ENCODE measurements at regions not wholly inside any gene's neighbourhood (a gene's known extent, or its start where the extent isn't known, plus 50 kb on each side); places are given as distances from the start of the nearest gene placed in this dataset.
"Not testable (repeated sequence)": the region's sequence is repeated elsewhere in the genome, so short reads cannot be mapped to it uniquely, and the experiment has no call there.

DNA sequence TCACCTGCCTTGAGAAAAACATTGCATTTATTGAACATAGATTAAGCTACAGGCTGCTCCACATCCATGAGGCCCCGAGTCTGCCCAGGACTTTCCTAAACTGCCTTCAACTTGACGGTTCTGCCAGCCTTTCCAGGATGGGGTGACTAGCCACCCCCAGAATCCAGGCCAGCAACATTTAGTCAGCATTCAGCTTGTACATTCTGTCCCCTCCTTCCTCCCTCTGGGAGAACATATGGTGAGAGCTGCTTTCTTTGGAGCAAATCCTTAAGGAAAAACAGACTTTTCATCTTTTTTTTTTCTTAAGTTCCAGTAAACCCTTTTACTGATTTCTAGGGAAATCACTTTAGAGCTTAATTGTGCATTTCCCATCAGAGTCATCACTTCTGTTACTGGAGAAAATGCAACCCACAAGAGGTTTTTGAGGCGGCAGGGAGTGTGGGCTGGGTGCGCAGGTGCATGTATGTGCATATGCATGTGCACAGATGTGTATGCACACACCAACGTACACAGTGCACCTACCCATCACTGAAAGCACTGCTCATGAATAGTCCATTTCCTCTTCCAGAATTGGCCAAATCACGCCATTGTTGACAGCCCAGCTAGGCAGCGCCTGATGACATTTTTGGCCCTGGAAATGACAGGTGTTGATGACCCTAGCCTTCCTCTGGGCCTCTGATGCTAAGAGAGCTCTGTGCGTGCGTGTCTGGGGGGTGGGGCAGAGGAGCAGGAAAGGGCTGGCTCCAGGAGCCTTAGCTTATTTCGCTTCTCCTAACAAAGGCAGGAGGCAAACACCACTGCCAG, 145.6 kb downstream of the HSD17B3 start:
- no peak for DNase-seq

DNA sequence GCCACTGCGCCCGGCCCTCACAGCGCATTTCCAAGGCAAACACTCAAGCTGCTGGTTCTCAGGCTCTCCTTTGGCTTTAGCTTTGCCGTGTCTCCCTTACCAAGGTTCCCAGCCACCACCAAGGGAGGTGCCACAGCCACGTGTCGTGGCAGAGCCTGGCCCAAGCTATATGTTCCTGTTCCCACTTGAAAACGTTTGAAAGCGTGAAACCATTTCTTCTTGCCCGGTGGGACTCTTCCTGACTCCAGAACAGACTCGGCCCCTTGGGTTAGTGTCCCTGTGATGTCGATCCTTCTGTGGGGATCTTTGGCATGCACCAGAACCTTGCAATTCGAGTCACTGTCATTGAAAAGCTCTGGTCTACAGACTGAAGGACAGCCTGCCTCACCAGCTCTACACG, 147.9 kb downstream of the HSD17B3 start:
- no peak for DNase-seq

DNA sequence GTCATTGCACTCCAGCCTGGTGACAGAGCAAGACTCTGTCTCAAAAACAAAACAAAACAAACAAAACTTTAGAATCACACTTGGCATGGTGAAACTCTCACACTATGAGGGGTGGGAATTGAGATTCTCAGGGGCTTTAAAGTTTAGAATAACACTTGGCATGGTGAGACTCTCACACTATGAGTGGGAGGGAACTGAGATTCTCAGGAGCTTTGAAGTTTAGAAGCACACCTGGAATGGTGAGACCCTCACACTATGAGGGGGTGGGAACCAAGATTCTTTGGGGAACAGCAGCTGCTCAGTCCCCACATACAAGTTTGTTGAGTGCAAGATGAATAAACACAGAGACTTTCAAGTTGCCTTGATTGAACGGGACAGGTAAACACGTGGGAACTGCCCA, 149.4 kb downstream of the HSD17B3 start:
- no peak for DNase-seq

GRCh38 chr9:96150324-96151227, 151.4 kb downstream of the HSD17B3 start:
- DNase-seq, result no peak

DNA sequence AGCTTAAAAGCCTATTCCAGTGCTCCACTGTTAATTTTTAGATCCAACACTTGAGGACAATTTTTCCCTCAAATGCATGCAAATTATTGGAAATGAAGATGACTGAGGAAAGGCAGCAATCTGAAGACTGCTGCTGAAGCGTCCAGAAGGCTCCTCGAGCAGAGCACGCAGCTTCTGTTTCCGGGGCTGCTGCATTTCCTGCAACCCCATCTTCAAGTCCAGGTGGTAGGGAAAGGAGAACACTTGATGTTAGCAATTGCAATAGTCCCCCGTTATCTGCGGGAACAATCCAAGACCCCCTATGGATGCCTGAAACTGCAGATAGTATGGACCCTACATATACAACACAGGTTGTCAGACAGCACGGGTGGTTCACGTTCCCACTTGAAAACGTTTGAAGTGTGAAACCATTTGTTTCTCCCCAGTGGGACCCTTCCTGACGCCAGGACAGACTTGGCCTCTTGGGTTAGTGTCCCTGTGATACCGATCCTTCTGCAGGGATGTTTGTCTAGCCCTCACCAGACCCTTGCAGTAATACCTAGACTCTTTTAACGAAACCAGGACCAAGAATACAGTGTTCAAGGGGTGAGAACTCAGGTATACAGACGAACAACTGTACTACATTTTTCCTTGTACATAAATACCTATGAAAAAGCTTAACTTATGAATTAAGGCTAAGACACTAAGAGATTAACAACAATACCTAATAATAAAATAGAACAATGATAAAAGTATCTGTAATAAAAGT, 152.3 kb downstream of the HSD17B3 start:
- DNase-seq, result no peak

DNA sequence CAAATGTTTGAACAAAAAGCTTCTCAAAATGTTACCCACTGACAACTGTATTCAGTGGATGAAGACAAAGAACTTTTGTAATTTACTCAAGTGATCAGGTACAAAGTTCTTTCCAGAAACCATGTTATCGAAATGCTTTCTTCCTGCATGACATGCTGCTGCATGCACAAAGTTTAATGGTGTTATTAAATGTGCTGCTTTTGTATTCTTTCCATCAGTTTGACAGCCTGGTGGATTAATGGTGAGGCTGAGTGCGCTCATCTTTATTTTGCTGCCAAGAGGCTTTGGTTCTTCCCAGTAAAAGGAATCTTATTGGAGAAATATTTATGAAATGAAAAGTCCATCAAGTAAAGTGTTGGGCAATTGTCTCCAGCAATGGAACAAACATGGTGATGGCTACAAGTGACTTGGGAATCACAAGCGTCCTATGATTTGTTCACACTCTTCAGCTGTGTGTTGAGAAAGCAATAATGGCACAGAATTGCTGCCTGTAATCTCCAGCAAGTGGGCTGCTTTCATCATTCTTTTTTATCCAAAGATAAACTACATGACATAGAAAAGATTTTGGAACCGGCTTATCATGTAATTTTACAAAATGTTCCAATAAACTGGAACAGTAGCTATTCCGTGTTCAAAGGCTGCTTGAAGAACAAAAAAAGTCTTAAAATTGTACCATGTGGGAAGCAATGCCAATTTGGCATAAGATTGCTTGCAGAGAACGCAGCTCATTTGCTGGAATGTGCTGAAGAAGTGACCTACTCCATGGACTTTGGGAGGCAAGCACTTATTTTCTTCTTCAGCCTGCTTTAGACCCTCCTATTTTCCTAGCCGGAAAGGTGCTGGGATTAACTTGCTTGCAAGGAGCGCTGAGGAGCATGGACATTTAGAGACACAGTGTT, 153.1 kb downstream of the HSD17B3 start:
- no peak for DNase-seq

GRCh38 chr9:96147029-96147428, 154.9 kb downstream of the HSD17B3 start:
- DNase-seq, result not testable (repeated sequence)

DNA sequence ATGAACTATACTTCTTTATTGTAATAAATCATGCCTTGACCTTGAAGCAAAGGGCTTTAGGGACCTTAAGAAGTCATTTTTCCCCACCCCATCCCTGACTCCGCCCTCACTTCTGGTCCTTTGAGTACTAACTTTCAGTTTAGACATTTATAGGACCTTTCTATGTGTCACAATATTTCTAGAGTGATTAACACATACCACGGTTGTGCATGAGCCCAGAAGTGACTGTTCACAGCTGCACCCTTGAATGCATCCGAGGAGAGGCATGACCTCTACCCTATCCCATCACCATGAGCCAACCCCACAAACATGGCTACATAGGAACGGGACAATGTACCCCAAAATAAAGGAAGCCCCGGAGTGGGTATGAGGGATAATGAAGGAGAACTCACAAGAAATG, 160.3 kb downstream of the HSD17B3 start:
- no peak for DNase-seq

GRCh38 chr9:96141128-96141474, 160.9 kb downstream of the HSD17B3 start:
- no peak for DNase-seq

DNA sequence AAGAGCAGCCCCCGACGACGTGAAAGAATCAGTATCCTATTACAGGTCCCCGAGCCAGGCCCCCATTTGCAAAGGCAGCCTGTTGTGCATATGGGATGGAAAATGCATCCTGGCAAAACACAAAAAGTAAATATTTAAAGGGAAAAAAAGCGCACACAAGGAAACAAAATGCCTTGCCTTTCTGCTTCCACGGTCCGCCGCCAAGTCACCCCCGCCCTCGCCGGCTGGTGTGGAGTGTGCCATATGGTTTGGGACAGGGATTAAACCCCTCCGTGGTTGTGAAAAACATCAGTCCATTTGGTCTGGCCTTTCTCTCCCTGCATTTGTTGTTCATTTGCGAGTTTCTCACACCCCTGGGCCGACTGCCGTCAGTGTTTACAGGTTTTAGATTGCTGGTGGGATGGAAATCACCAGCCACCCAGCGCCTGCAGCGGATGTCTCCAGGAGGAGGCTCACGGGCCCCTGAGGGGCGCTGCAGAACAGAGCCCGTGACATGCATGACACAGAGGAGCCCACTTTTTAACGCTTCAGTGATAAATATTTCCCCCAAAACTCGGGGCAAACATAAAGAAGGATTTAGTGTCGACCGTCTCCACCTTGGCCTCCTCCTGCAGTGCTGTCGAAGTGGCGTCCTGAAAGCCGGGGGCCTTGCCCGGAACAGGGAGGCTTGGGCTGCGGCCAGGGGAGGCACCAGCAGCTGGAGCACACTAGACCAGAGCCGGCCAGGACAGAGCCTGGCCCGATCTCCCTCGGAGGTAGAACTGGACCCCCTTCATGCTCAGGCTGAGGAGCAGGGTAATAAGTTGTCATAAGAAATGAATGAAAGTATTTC, 161.5 kb downstream of the HSD17B3 start:
- no peak for DNase-seq

DNA sequence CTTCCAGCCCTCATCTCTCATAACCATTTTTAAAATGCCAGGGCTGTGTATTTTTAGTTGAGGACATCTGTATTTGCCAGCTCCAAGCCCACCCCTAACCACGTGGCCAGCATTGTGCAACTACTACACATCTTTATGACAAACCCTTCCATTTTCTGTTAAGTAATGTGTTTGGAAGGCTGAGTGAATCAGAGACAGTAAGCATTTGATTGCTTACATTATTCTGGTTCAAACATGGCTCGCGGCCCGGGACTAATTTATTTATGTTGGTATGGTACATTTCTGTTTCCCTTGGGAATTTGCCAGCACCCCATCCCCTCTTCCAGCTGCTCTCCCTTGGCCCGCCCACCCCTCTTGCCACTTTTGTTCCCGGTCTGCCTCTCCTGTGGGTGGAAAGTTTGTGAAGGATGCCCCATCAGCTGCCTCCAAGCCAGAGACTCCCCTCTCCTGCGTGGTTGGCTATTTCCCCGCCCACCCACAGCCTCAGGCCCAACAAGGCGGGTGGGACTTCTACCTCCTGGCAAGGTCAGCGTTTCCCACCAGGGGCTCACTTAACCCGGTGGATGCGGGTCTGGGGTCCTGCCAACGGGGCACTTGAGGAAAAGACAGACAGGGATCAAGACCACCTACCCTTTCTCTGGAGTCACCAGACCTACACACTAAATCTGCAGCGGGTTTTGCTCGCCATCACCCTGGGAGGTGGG, 162.2 kb downstream of the HSD17B3 start:
- no peak for DNase-seq

DNA sequence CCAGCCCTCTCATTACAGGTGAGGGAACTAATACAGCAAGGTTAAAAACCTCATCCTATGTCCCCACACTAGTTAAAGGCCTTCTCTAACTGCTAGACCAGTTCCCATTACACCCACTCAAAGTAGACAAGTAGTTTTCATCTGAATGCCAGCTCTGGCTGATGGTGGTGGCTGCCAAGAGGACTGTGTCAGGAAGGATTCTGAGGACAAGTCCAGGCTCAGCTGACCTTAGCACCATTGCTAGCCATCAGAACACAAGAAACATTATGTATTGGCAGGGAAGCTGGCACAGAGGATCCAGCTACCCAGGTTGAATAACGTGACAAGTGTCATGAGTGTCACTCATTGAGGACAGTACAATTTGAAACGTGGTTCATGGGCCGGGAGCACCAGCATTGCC, 163.4 kb downstream of the HSD17B3 start:
- DNase-seq, result no peak

- no peak for DNase-seq
Observed at GRCh38 chr9:96137671-96138429, 164.1 kb downstream of the HSD17B3 start.

DNA sequence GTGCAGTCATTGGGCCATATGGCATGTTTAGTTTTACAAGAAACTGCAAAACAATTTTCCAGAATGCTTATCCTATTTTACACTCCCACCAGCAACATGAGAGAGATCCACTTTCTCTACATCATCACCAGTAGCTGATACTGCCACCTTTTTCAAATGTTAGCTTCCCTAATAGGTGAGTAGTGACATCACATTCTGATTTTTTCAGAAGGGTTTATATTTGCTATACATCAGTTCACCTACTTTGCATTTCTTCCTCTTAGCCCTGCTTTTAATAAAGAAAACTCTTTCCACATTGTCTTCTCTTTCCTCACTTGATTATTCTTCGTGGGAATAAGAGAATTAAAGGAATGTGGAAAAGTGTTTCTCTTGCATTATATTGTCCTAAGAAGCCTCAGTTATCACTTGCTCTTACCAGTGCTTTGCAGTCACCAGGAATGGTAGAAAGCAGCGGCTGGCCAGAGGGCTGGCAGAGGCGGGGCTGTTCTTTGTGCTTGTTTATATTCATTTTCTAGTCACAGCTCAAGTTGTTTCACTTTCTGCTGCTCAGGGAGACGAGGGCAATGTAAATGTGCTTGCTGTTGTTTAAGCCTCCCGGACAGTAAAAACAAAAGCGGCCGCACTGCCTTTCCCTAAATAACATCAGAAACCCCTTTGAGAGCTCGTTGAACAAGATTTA, 164.8 kb downstream of the HSD17B3 start:
- no peak for DNase-seq

GRCh38 chr9:96135753-96136290, 166.2 kb downstream of the HSD17B3 start:
- DNase-seq, result no peak

DNA sequence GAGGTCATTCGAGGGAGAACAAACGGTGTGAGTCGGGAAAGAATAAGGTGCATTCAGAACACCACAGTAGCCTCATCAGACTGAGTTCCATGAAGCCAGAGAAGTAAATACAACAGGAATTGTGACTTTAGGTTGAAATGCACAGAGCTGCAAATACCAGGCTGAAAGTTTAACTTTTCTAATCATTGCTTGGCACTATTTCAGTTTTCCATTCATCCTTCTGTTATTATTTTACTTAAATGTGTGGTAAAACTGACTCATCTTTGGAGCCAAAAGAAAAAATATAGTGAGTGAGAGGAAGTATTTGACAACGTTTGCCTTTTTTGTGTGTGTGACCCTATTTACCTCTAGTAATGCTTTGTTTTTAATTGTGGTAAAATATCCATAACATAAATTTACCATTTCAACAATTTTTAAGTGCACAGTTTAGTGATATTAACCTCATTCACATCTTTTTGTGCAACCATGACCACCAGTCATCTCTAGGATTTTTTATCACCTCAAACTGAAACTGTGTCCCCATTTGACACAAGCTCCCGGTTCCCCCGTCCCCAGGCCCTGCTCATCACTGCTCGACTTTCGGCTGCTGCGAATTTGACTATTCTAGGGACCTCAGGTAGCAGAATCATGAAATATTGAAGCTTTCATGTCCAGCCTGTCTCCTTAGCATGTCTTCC, 166.8 kb downstream of the HSD17B3 start:
- DNase-seq, result no peak

DNA sequence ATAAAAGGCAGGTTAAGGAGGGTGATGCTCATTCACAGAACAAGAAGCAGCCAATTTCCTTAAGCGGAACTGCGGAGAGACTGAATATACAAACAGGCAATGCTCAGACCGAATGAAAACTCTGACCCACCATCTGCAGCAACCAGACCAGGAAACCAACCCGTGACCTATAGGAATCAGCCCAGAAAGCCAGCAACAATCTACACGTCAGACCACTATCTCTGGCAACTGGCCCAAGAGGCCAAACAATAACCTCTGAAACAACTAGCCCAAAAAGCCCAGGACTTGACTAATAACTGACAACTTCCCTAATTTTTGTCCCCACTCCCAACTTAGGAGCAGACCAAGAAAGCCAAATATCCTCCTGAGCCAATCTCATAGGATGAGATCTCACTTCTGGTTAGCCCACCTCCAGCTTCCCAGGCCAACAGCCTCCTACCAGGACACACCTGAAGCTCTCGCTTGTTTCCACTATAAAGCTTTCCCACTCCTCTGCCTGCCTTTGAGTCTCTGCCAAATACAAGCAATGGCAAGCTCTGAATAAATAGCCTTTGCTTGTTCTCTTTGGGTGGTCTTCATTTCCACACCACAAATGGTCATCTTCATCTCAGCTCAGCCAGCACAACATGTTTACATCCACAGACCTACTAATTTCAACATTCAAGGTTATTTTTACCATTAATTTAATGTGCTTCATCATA, 168.5 kb downstream of the HSD17B3 start:
- DNase-seq, result no peak

DNA sequence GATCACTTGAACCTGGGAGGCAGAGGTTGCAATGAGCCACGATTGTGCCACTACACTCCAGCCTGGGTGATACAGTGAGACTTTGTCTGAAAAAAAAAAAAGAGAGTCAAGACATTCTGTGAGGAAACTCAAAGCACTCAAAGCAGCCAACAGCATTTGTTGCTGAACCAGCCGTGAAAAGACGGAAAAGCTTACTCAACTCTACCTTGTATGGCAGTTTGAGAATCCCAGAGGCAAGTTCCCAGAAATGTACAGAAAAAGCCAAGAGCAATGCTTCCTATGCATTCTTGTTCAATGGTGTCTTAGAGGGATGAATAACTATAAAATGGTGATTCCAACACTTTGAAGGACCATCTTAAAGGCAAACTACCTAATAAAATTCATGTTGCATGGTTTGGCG, 170.2 kb downstream of the HSD17B3 start:
- no peak for DNase-seq

All from NCI-H510A (cell line).